Fibroblast of lung (primary cell): ENCODE measurements at regions not wholly inside any gene's neighbourhood (a gene's known extent, or its start where the extent isn't known, plus 50 kb on each side); places are given as distances from the start of the nearest gene placed in this dataset.

Experiments
- CTCF ChIP-seq, 2 donors: IDR thresholded peaks in 1 of 2; conservative IDR thresholded peaks in 1 of 2; 1 replicate in 1 of 2; 2 replicates in 1 of 2; pipeline ENCODE4 v1.5.1; 2011 to 2012; ENCODE audit warnings: low read length in 2 of 2, control low read depth in 1 of 2, inconsistent platforms in 1 of 2, low read depth in 1 of 2, mild to moderate bottlenecking in 1 of 2
- EZH2 ChIP-seq: IDR thresholded peaks from 2 replicates; pipeline ENCODE4 v1.5.1; 2012; ENCODE audit warnings: low read length, control low read depth, mild to moderate bottlenecking; ENCODE audit errors: missing control alignments

GRCh38 chr10:131792809-131793208, 108.0 kb upstream of the PPP2R2D start:
- TF ChIP-seq CTCF (conservative IDR thresholded peaks at IDR 0.05 in 1 of 2, IDR thresholded peaks at IDR 0.05 in 1 of 2; ENCODE audit: low read depth in 1 of 2, low read length in 2 of 2), result no peak
- no peak for TF ChIP-seq EZH2
